Calu3 (cell line): ENCODE measurements at regions not wholly inside any gene's neighbourhood (a gene's known extent, or its start where the extent isn't known, plus 50 kb on each side); places are given as distances from the start of the nearest gene placed in this dataset.

Experiments used
- BruUV-seq: library from RNA; stranded (reverse); fragments of 400-500 nt; replicated peaks from 2 replicates; lab custom pipeline; 2021; lab: Mats Ljungman, UMichigan
- CTCF ChIA-PET: fragments of 300-600 bp; sonication (Branson Sonifier 250); formaldehyde crosslinking; loops from one replicate; lab custom pipeline; 2022; ENCODE audit warnings: antibody characterized with exemption; lab: Charles Lee
- DNase-seq: peaks from one replicate; pipeline ENCODE4 v3.0.0; 2022
- H3K27ac Mint-ChIP-seq: one replicate; pipeline ENCODE4 v1.8.0; 2022; ENCODE audit warnings: mixed read lengths; ENCODE audit not compliant: unreplicated experiment
- H3K27me3 Mint-ChIP-seq: one replicate; pipeline ENCODE4 v1.8.0; 2022; ENCODE audit warnings: mixed read lengths; ENCODE audit not compliant: unreplicated experiment
- H3K36me3 Mint-ChIP-seq: one replicate; pipeline ENCODE4 v1.8.0; 2022; ENCODE audit warnings: mild to moderate bottlenecking, moderate library complexity, mixed read lengths; ENCODE audit not compliant: insufficient read depth, unreplicated experiment
- H3K4me1 Mint-ChIP-seq: one replicate; pipeline ENCODE4 v1.8.0; 2022; ENCODE audit warnings: mild to moderate bottlenecking, low read depth, mixed read lengths; ENCODE audit not compliant: unreplicated experiment
- H3K4me3 Mint-ChIP-seq: one replicate; pipeline ENCODE4 v1.8.0; 2022; ENCODE audit warnings: mild to moderate bottlenecking, low read depth, moderate library complexity, mixed read lengths; ENCODE audit not compliant: unreplicated experiment
- H3K9me3 Mint-ChIP-seq: one replicate; pipeline ENCODE4 v1.8.0; 2022; ENCODE audit warnings: low read depth, mixed read lengths; ENCODE audit not compliant: unreplicated experiment
- intact Hi-C: fragments of 100-400 bp; cut with micrococcal nuclease; formaldehyde crosslinking; loops from one replicate; pipeline ENCODE4 v1.10.0; 2022; ENCODE audit not compliant: unreplicated experiment
- TF ChIP-seq, protein P1 (sequence below): fragments of 200-600 bp; IDR thresholded peaks from one replicate; pipeline ENCODE4 v1.8.0; 2022; ENCODE audit warnings: antibody characterized with exemption; ENCODE audit not compliant: unreplicated experiment

DNA sequence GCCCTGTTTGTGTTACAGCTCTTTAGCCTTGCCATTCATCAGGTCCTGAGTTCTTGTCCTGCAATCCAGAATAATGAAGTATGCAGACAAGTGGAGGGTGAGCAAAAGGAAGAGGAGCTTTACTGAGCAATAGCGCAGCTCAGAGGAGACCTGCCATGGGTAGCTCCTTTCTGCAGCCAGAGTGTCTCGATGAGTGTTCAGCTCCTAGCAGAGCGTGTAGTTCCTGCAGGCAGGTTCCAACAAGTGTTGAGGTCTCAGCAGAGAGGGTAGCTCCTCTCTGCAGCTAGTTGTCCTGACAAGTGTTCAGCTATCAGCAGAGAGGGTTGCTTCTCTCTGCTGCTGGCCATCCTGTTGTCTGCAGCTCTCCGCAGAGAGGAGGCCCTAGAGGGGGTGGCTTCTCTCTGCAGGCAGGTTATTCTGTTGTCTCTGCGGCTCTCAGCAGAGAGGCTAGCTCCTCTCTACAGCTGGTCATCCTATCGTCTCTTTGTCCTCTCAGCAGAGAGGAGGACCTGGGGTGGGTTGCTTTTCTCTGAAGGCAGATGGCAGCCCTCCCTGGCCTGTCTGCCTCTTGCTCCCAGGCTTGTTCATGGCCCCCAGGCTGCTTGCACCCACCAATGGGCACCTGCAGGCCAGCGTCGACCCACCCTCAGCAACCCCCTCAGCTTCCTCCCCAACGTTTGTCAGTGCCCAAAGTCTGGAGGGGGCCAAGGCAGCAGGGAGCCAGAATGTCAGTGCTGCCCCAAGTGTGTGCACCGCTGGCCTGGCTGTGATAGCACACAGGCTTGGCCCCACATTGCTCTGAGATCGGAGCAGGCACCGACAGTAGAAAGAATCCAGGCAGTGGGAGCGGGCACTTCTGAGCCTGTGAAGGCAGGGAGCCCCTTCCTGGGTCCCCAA lies 112.5 kb upstream of the RUNX3 start:
- Mint-ChIP-seq H3K4me1 (no peaks in the 10 kb centered on the region), H3K36me3 (no peaks in the 10 kb centered on the region), H3K4me3 (no peak overlapping the region), H3K9me3 (no peaks in the 10 kb centered on the region), H3K27ac (no peak overlapping the region), H3K27me3 (peaks cover 70% of the 10 kb centered on the region)
- CTCF ChIA-PET, result interaction anchor here (0.8 kb wide), 1 partner anchor 112 kb away, joined by 3 read pairs; the partner anchor contains the start of gene RUNX3
- DNase-seq, result no peak
- no TSS peak for BruUV-seq
- TF ChIP-seq, protein P1, sequence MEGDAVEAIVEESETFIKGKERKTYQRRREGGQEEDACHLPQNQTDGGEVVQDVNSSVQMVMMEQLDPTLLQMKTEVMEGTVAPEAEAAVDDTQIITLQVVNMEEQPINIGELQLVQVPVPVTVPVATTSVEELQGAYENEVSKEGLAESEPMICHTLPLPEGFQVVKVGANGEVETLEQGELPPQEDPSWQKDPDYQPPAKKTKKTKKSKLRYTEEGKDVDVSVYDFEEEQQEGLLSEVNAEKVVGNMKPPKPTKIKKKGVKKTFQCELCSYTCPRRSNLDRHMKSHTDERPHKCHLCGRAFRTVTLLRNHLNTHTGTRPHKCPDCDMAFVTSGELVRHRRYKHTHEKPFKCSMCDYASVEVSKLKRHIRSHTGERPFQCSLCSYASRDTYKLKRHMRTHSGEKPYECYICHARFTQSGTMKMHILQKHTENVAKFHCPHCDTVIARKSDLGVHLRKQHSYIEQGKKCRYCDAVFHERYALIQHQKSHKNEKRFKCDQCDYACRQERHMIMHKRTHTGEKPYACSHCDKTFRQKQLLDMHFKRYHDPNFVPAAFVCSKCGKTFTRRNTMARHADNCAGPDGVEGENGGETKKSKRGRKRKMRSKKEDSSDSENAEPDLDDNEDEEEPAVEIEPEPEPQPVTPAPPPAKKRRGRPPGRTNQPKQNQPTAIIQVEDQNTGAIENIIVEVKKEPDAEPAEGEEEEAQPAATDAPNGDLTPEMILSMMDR, result no peak
- intact Hi-C loops, result no loop called here

DNA sequence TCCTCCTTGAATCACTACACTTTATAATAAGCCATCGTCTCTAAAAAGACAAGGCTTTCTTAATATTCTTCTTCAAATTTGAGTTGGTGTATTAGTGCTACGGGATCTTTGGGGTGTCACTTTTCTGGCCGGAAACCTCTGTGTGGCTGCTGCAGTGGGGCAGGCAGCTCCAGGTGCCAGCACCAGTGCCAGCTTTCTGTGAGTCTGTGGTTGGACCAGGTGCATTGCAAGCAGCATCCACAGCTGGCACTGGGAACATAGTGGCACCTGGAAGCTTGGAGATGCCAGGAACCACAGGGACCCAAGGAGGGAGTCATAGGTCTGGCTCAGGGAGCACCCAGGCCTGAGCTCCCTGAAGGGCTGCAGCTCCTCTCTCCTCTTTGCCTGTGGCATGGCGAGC lies 111.8 kb upstream of the RUNX3 start:
- intact Hi-C loops, result no loop called here
- TF ChIP-seq, protein P1, result no peak
- H3K36me3 Mint-ChIP-seq, result no peaks in the 10 kb centered on the region
- H3K27me3 Mint-ChIP-seq, result peaks cover 70% of the 10 kb centered on the region
- no peaks in the 10 kb centered on the region for H3K4me1 Mint-ChIP-seq
- H3K27ac Mint-ChIP-seq, result no peak overlapping the region
- DNase-seq, result no peak
- H3K4me3 Mint-ChIP-seq, result no peak overlapping the region
- CTCF ChIA-PET, result interaction anchor here (0.8 kb wide), 1 partner anchor 112 kb away, joined by 3 read pairs; the partner anchor contains the start of gene RUNX3
- H3K9me3 Mint-ChIP-seq, result no peaks in the 10 kb centered on the region
- BruUV-seq, result no TSS peak

DNA sequence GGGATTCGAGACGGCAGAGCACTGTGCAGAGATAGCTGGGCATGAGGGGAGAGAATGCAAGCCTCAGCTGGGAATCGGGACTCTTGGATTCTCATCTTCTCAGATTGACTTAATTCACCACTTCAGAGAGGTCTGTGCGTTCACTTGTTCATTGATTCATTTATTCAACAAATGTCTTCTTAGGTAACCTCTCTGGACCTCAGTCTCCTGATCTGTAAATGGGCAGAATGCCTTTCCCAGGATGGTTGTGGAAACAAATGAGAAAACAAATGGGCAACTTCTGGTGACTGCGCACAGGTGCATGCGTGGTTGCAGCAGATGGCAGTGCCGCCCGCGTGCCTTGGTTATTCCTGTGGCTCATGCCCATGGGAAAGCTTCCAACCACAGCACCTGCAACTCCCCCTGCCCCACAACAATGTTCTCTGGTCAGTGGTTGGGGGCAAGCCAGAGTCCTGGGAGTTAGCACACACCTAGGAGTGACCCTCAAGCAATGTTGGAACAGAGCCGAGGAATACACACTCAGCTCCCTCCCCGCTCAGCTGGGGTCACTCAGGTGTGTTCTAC lies 110.1 kb upstream of the RUNX3 start:
- H3K4me3 Mint-ChIP-seq, result no peak overlapping the region
- TF ChIP-seq, protein P1, result no peak
- DNase-seq, result no peak
- no peaks in the 10 kb centered on the region for H3K36me3 Mint-ChIP-seq
- no TSS peak for BruUV-seq
- no peaks in the 10 kb centered on the region for H3K9me3 Mint-ChIP-seq
- H3K27ac Mint-ChIP-seq, result no peak overlapping the region
- intact Hi-C loops, result no loop called here
- CTCF ChIA-PET, result interaction anchor here (0.6 kb wide), 1 partner anchor 829 kb away, joined by 3 read pairs; no protein-coding TSS in a partner anchor
- no peaks in the 10 kb centered on the region for H3K4me1 Mint-ChIP-seq
- peaks cover 69% of the 10 kb centered on the region for H3K27me3 Mint-ChIP-seq

DNA sequence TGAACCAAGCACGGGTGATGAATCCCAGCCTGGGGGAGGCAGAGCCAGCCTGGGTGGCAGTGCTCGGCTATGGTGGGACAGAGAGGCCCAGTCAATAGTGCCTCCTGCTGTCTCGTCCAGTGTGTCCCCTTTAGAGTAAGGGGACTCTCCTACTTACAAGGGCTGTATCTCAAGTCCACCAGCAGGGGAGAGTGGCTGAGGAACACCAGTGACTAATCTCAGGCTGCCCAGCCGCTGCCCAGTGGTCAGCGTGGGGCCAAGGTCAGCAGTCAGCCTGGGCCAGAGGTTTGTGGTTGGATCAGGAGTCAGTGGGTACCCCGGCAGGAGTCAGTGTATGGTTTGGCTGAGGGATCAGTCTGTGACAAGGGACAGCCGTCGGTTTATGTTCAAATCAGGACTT lies 109.2 kb upstream of the RUNX3 start:
- BruUV-seq, result no TSS peak
- H3K27me3 Mint-ChIP-seq, result peaks cover 59% of the 10 kb centered on the region
- no peaks in the 10 kb centered on the region for H3K9me3 Mint-ChIP-seq
- intact Hi-C loops, result loop anchor here (5.0 kb wide), 1 partner anchor 107 kb away; the partner anchor contains the start of gene RUNX3
- TF ChIP-seq, protein P1, result no peak
- no peak for DNase-seq
- CTCF ChIA-PET, result no interaction called here
- H3K27ac Mint-ChIP-seq, result no peak overlapping the region
- H3K4me3 Mint-ChIP-seq, result no peak overlapping the region
- no peaks in the 10 kb centered on the region for H3K36me3 Mint-ChIP-seq
- H3K4me1 Mint-ChIP-seq, result no peaks in the 10 kb centered on the region
